Testis (tissue), 2 donors: ENCODE measurements at regions not wholly inside any gene's neighbourhood (a gene's known extent, or its start where the extent isn't known, plus 50 kb on each side); places are given as distances from the start of the nearest gene placed in this dataset.

Experiments
- POLR2A ChIP-seq: fragments of 450-650 bp; IDR thresholded peaks from one replicate; pipeline ENCODE4 v1.6.1; 2017; ENCODE audit warnings: antibody characterized with exemption, mild to moderate bottlenecking, moderate library complexity
- TF ChIP-seq, protein P1 (sequence below), 3 experiments: fragments of 450-650 bp in 2 of 3; fragments of 200-600 bp in 1 of 3; sonication (generic) in 1 of 3; IDR thresholded peaks; one replicate each; pipeline ENCODE4 v1.5.1; 2016 to 2019; ENCODE audit warnings: antibody characterized with exemption in 3 of 3, mild to moderate bottlenecking in 2 of 3, moderate library complexity in 1 of 3

DNA sequence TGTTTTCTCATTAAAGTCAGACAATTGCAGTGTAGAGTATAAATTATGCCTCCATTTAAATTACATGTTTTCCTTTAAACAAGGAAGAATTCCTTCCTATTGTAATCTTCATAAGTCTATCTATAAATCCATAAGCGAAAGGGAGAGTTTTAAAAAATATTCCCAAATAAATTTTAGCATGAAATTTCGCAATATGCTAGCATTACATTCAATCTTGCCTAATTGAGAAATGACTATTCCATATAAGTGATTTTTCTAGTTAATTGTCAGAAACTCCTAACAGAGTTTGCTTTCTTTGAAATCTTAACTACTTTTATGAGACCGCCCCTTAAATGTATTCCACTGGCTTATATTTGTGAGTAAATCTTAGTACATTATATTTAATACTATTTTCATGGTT lies 133.1 kb upstream of the CRIM1 start:
- TF ChIP-seq, protein P1, sequence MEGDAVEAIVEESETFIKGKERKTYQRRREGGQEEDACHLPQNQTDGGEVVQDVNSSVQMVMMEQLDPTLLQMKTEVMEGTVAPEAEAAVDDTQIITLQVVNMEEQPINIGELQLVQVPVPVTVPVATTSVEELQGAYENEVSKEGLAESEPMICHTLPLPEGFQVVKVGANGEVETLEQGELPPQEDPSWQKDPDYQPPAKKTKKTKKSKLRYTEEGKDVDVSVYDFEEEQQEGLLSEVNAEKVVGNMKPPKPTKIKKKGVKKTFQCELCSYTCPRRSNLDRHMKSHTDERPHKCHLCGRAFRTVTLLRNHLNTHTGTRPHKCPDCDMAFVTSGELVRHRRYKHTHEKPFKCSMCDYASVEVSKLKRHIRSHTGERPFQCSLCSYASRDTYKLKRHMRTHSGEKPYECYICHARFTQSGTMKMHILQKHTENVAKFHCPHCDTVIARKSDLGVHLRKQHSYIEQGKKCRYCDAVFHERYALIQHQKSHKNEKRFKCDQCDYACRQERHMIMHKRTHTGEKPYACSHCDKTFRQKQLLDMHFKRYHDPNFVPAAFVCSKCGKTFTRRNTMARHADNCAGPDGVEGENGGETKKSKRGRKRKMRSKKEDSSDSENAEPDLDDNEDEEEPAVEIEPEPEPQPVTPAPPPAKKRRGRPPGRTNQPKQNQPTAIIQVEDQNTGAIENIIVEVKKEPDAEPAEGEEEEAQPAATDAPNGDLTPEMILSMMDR (IDR thresholded peaks at IDR 0.05), result no peak
- TF ChIP-seq POLR2A, result no peak
